ENCODE measurements at regions not wholly inside any gene's neighbourhood (a gene's known extent, or its start where the extent isn't known, plus 50 kb on each side); places are given as distances from the start of the nearest gene placed in this dataset.

- TF ChIP-seq CTCF (conservative IDR thresholded peaks at IDR 0.05 in 1 of 2, IDR thresholded peaks at IDR 0.05 in 1 of 2; ENCODE audit: low read depth in 1 of 2, low read length in 2 of 2) (no peak), EZH2 (IDR thresholded peaks at IDR 0.05; ENCODE audit: low read length, missing control alignments) (no peak)
These were observed 50.2 kb upstream of the VRK1 start for GRCh38 chr14:96747006-96747405.

All from fibroblast of lung (primary cell).